Keratinocyte (primary cell): ENCODE measurements at regions not wholly inside any gene's neighbourhood (a gene's known extent, or its start where the extent isn't known, plus 50 kb on each side); places are given as distances from the start of the nearest gene placed in this dataset.

Experiments used
- DNase-seq: peaks from one replicate; pipeline ENCODE4 v3.0.0-alpha.2; 2011; ENCODE audit warnings: low read depth, missing footprints, low spot score
- FAIRE-seq: peaks from 2 replicates; lab custom pipeline; 2011; peaks lifted over from hg19 to GRCh38; lab: Jason Lieb, UNC
- H2AFZ ChIP-seq: 2 replicates; pipeline ENCODE4 v1.6.0; 2012; ENCODE audit warnings: low read length, control low read depth, inconsistent platforms; ENCODE audit not compliant: control insufficient read depth
- H3K27ac ChIP-seq: 2 replicates; pipeline ENCODE4 v1.5.1; 2011; ENCODE audit warnings: low read length; ENCODE audit not compliant: control insufficient read depth, insufficient read depth
- H3K27me3 ChIP-seq: 3 replicates; pipeline ENCODE4 v1.6.0; 2011; ENCODE audit warnings: low read length; ENCODE audit not compliant: control insufficient read depth, insufficient read depth; ENCODE audit errors: extremely low read depth
- H3K36me3 ChIP-seq, 2 experiments: 2 replicates in 1 of 2; 3 replicates in 1 of 2; pipeline ENCODE4 v1.5.1; 2011; ENCODE audit warnings: low read length in 2 of 2, mild to moderate bottlenecking in 1 of 2; ENCODE audit not compliant: control insufficient read depth in 2 of 2, insufficient read depth in 2 of 2; ENCODE audit errors: extremely low read depth in 1 of 2
- H3K4me1 ChIP-seq: 3 replicates; pipeline ENCODE4 v1.5.1; 2011; ENCODE audit warnings: low read length; ENCODE audit not compliant: control insufficient read depth, insufficient read depth; ENCODE audit errors: extremely low read depth
- H3K4me2 ChIP-seq: 3 replicates; pipeline ENCODE4 v1.6.0; 2011; ENCODE audit warnings: low read depth, low read length; ENCODE audit not compliant: control insufficient read depth, insufficient read depth; ENCODE audit errors: extremely low read depth
- H3K4me3 ChIP-seq, 3 experiments: fragments of 200-600 bp in 1 of 3; sonication (generic) in 1 of 3; 2 replicates in 2 of 3; 3 replicates in 1 of 3; pipeline ENCODE4 v1.5.1; 2011 to 2016; ENCODE audit warnings: low read length in 3 of 3, mild to moderate bottlenecking in 3 of 3, control low read depth in 2 of 3, inconsistent platforms in 1 of 3, low read depth in 1 of 3, mixed read lengths in 1 of 3, mixed run types in 1 of 3, moderate library complexity in 1 of 3; ENCODE audit not compliant: control insufficient read depth in 2 of 3, insufficient read depth in 2 of 3; ENCODE audit errors: extremely low read depth in 1 of 3
- H3K79me2 ChIP-seq: 2 replicates; pipeline ENCODE4 v1.6.0; 2012; ENCODE audit warnings: low read length; ENCODE audit not compliant: control insufficient read depth, insufficient read depth
- H3K9ac ChIP-seq: 3 replicates; pipeline ENCODE4 v1.6.0; 2011; ENCODE audit warnings: low read length; ENCODE audit not compliant: control insufficient read depth, insufficient read depth; ENCODE audit errors: extremely low read depth
- H3K9me1 ChIP-seq: 3 replicates; pipeline ENCODE4 v1.6.0; 2011; ENCODE audit warnings: low read length; ENCODE audit not compliant: control insufficient read depth, insufficient read depth; ENCODE audit errors: extremely low read depth
- H3K9me3 ChIP-seq: 2 replicates; pipeline ENCODE4 v1.5.1; 2012; ENCODE audit warnings: low read depth, low read length; ENCODE audit not compliant: control insufficient read depth
- H4K20me1 ChIP-seq: 3 replicates; pipeline ENCODE4 v1.6.0; 2011; ENCODE audit warnings: low read length; ENCODE audit not compliant: control insufficient read depth, insufficient read depth; ENCODE audit errors: extremely low read depth
- CTCF ChIP-seq, 3 experiments: IDR thresholded peaks in 1 of 3; conservative IDR thresholded peaks in 1 of 3; optimal IDR thresholded peaks in 1 of 3; 2 replicates in 2 of 3; 3 replicates in 1 of 3; pipeline versions ENCODE3 to v1.5.1; 2011; ENCODE audit warnings: low read length in 3 of 3, mild to moderate bottlenecking in 3 of 3, moderate library complexity in 2 of 3, control low read depth in 1 of 3, inconsistent platforms in 1 of 3; ENCODE audit not compliant: insufficient read depth in 2 of 3; ENCODE audit errors: extremely low read depth in 1 of 3
- EZH2 ChIP-seq: IDR thresholded peaks from one replicate; pipeline ENCODE4 v1.6.1; 2012; ENCODE audit warnings: inconsistent platforms, mild to moderate bottlenecking, low read length, moderate library complexity
- dilution Hi-C: fragments of 300-500 bp; cut with MboI; formaldehyde crosslinking; loops from one replicate; pipeline ENCODE4 v1.7.0; 2020; ENCODE audit warnings: low sequenced_read_pairs; ENCODE audit not compliant: extremely low pct_ligation_motif_present

DNA sequence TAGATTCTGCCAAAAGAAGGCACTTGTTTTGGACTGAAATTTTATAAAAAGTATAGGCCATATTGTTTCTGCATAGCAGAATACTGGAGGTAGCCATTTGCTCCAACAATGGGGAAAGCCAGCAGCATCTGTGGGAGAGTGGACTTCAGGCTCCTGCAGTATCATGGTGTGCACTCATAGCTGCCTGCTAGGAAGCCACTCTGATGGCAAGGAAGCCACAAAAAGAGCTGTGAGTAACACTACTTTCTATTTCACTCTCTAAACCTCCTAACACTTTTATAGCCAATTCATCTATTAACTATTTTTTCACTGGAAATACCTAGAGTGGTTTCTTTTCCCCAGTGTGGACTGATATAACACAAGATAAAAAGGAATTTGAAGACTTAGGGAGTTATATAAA, 144.4 kb upstream of the KCNJ3 start:
- H3K4me1 ChIP-seq, result no peaks in the 10 kb centered on the region
- H3K36me3 ChIP-seq, result no peaks in the 10 kb centered on the region
- no peak for TF ChIP-seq EZH2
- no peak for TF ChIP-seq CTCF (optimal IDR thresholded peaks at IDR 0.05 in 1 of 3, IDR thresholded peaks at IDR 0.05 in 1 of 3, conservative IDR thresholded peaks at IDR 0.05 in 1 of 3; ENCODE audit: extremely low read depth in 1 of 3, insufficient read depth in 2 of 3, low read length in 3 of 3)
- no peaks in the 10 kb centered on the region for H3K9me1 ChIP-seq
- H3K27ac ChIP-seq, result no peak overlapping the region
- H3K27me3 ChIP-seq, result no peaks in the 10 kb centered on the region
- DNase-seq (no peak), FAIRE-seq (no peak)
- no peak overlapping the region for H3K9ac ChIP-seq
- H3K4me2 ChIP-seq, result no peak overlapping the region
- H4K20me1 ChIP-seq, result no peaks in the 10 kb centered on the region
- H3K79me2 ChIP-seq, result no peaks in the 10 kb centered on the region
- no peaks in the 10 kb centered on the region for H3K9me3 ChIP-seq
- no peak overlapping the region for H3K4me3 ChIP-seq
- no peak overlapping the region for H2AFZ ChIP-seq
- dilution Hi-C loops, result no loop called here

GRCh38 chr2:154555710-154556109, 142.8 kb upstream of the KCNJ3 start:
- H3K9me1 ChIP-seq, result no peaks in the 10 kb centered on the region
- H2AFZ ChIP-seq, result no peak overlapping the region
- no peaks in the 10 kb centered on the region for H3K27me3 ChIP-seq
- H3K4me2 ChIP-seq, result no peak overlapping the region
- no peak overlapping the region for H3K9ac ChIP-seq
- H3K4me1 ChIP-seq, result no peaks in the 10 kb centered on the region
- H3K4me3 ChIP-seq, result no peak overlapping the region
- FAIRE-seq (no peak), DNase-seq (no peak)
- dilution Hi-C loops, result no loop called here
- no peaks in the 10 kb centered on the region for H4K20me1 ChIP-seq
- no peak for TF ChIP-seq EZH2
- no peak for TF ChIP-seq CTCF (optimal IDR thresholded peaks at IDR 0.05 in 1 of 3, IDR thresholded peaks at IDR 0.05 in 1 of 3, conservative IDR thresholded peaks at IDR 0.05 in 1 of 3; ENCODE audit: extremely low read depth in 1 of 3, insufficient read depth in 2 of 3, low read length in 3 of 3)
- H3K9me3 ChIP-seq, result no peaks in the 10 kb centered on the region
- H3K27ac ChIP-seq, result no peak overlapping the region
- no peaks in the 10 kb centered on the region for H3K79me2 ChIP-seq
- H3K36me3 ChIP-seq, result no peaks in the 10 kb centered on the region
